Left ventricle myocardium superior (tissue), 1 donor: ENCODE measurements at regions not wholly inside any gene's neighbourhood (a gene's known extent, or its start where the extent isn't known, plus 50 kb on each side); places are given as distances from the start of the nearest gene placed in this dataset.
"Not testable (repeated sequence)": the region's sequence is repeated elsewhere in the genome, so short reads cannot be mapped to it uniquely, and the experiment has no call there.

Experiments
- ATAC-seq: fragments of 200-7000 bp; cut with Tn5 transposase; one replicate; pipeline ENCODE4 v1.9.1; 2020; ENCODE audit warnings: mild to moderate bottlenecking, moderate library complexity
- DNase-seq: peaks from one replicate; pipeline ENCODE4 v3.0.0-alpha.2; 2020
- intact Hi-C: fragments of 100-400 bp; cut with micrococcal nuclease; formaldehyde crosslinking; loops from one replicate; pipeline ENCODE4 v1.11.0; 2022
- donor health status: DM: no; HTN: yes; CAD: no; lungs with severe emphysema.

GRCh38 chr6:40860443-40860842 is 178.6 kb downstream of the UNC5CL start:
- intact Hi-C loops, result no loop called here
- ATAC-seq, result no peak
- no peak for DNase-seq

- intact Hi-C loops, result no loop called here
- ATAC-seq (no peak), DNase-seq (no peak)
Observed at GRCh38 chr6:40856271-40856670, 182.8 kb downstream of the UNC5CL start.

GRCh38 chr6:40855168-40855880 is 183.7 kb downstream of the UNC5CL start:
- DNase-seq (no peak), ATAC-seq (no peak)
- intact Hi-C loops, result no loop called here

- ATAC-seq (no peak), DNase-seq (no peak)
- intact Hi-C loops, result no loop called here
Observed at GRCh38 chr6:40854592-40854991, 184.4 kb downstream of the UNC5CL start.

- ATAC-seq, result no peak
- intact Hi-C loops, result no loop called here
- DNase-seq, result no peak
Observed at GRCh38 chr6:40852779-40853373, 186.1 kb downstream of the UNC5CL start.

GRCh38 chr6:40849546-40849945 is 189.5 kb downstream of the UNC5CL start:
- ATAC-seq (no peak), DNase-seq (no peak)
- intact Hi-C loops, result no loop called here

GRCh38 chr6:40848868-40849514 is 190.0 kb downstream of the UNC5CL start:
- intact Hi-C loops, result no loop called here

GRCh38 chr6:40848038-40848437 is 191.0 kb downstream of the UNC5CL start:
- DNase-seq (no peak), ATAC-seq (no peak)
- intact Hi-C loops, result no loop called here

More at GRCh38 chr6:40848868-40849514, 190.0 kb downstream of the UNC5CL start:
- ATAC-seq (no peak), DNase-seq (no peak)

GRCh38 chr6:40845553-40845952 is 193.5 kb downstream of the UNC5CL start:
- intact Hi-C loops, result no loop called here
- DNase-seq (peak; percentile 40), ATAC-seq (peak; percentile 57)

- ATAC-seq (no peak), DNase-seq (no peak)
- intact Hi-C loops, result no loop called here
Observed at GRCh38 chr6:40844246-40844645, 194.8 kb downstream of the UNC5CL start.

- intact Hi-C loops, result no loop called here
- DNase-seq, result no peak
- no peak for ATAC-seq
Observed at GRCh38 chr6:40841721-40842120, 197.3 kb downstream of the UNC5CL start.

- peak; percentile 81 for ATAC-seq
- intact Hi-C loops, result no loop called here
- no peak for DNase-seq
Observed at GRCh38 chr6:40832691-40833090, 206.3 kb downstream of the UNC5CL start.

- no peak for DNase-seq
- intact Hi-C loops, result no loop called here
- ATAC-seq, result no peak
Observed at GRCh38 chr6:40831381-40831780, 207.6 kb downstream of the UNC5CL start.

- intact Hi-C loops, result no loop called here
- ATAC-seq (peak; percentile 27), DNase-seq (no peak)
Observed at GRCh38 chr6:40825102-40825501, 213.9 kb downstream of the UNC5CL start.

- intact Hi-C loops, DNase-seq: not testable (repeated sequence)
- ATAC-seq, result peak; percentile 74
Observed at GRCh38 chr6:40823917-40824891, 214.8 kb downstream of the UNC5CL start.

GRCh38 chr6:40822619-40823018 is 216.4 kb downstream of the UNC5CL start:
- intact Hi-C loops, result no loop called here
- ATAC-seq, result no peak
- no peak for DNase-seq

GRCh38 chr6:40819182-40819834 is 219.7 kb downstream of the UNC5CL start:
- intact Hi-C loops, result no loop called here
- DNase-seq, result no peak

GRCh38 chr6:40817369-40817768 is 221.7 kb downstream of the UNC5CL start:
- no peak for ATAC-seq
- intact Hi-C loops, result no loop called here
- DNase-seq, result no peak

More at GRCh38 chr6:40819182-40819834, 219.7 kb downstream of the UNC5CL start:
- ATAC-seq, result no peak

GRCh38 chr6:40816601-40817000 is 222.4 kb downstream of the UNC5CL start:
- intact Hi-C loops, result no loop called here
- no peak for DNase-seq

More at GRCh38 chr6:40816601-40817000, 222.4 kb downstream of the UNC5CL start:
- no peak for ATAC-seq
